NCI-H187 treated with DMSO at 0.1 percent for 48 hours (cell line): ENCODE measurements at regions not wholly inside any gene's neighbourhood (a gene's known extent, or its start where the extent isn't known, plus 50 kb on each side); places are given as distances from the start of the nearest gene placed in this dataset.
"Not testable (repeated sequence)": the region's sequence is repeated elsewhere in the genome, so short reads cannot be mapped to it uniquely, and the experiment has no call there.

ENCODE experiments used
- DNase-seq: peaks from one replicate; lab custom pipeline; 2025; lab: John Stamatoyannopoulos, UW

GRCh38 chr2:192615105-192615504 lies 420.4 kb upstream of the TMEFF2 start:
- no peak for DNase-seq

- no peak for DNase-seq
Measured at GRCh38 chr2:192604295-192604694, 409.6 kb upstream of the TMEFF2 start.

GRCh38 chr2:192598649-192599048 lies 403.9 kb upstream of the TMEFF2 start:
- DNase-seq, result not testable (repeated sequence)

GRCh38 chr2:192593561-192593960 lies 398.8 kb upstream of the TMEFF2 start:
- DNase-seq, result no peak

GRCh38 chr2:192591617-192592016 lies 396.9 kb upstream of the TMEFF2 start:
- no peak for DNase-seq

GRCh38 chr2:192585418-192585817 lies 390.7 kb upstream of the TMEFF2 start:
- DNase-seq, result no peak

GRCh38 chr2:192584976-192585375 lies 390.2 kb upstream of the TMEFF2 start:
- no peak for DNase-seq

GRCh38 chr2:192579965-192580700 lies 385.4 kb upstream of the TMEFF2 start:
- no peak for DNase-seq

GRCh38 chr2:192578780-192579179 lies 384.0 kb upstream of the TMEFF2 start:
- DNase-seq, result no peak

GRCh38 chr2:192577706-192578105 lies 383.0 kb upstream of the TMEFF2 start:
- no peak for DNase-seq

GRCh38 chr2:192574552-192574951 lies 379.8 kb upstream of the TMEFF2 start:
- DNase-seq, result no peak

- no peak for DNase-seq
Measured at GRCh38 chr2:192571636-192572035, 376.9 kb upstream of the TMEFF2 start.

GRCh38 chr2:192570788-192571187 lies 376.1 kb upstream of the TMEFF2 start:
- DNase-seq, result no peak

- DNase-seq, result no peak
Measured at GRCh38 chr2:192566863-192567262, 372.1 kb upstream of the TMEFF2 start.

GRCh38 chr2:192560326-192560725 lies 365.6 kb upstream of the TMEFF2 start:
- DNase-seq, result no peak

GRCh38 chr2:192559587-192559986 lies 364.9 kb upstream of the TMEFF2 start:
- no peak for DNase-seq

GRCh38 chr2:192558637-192559036 lies 363.9 kb upstream of the TMEFF2 start:
- DNase-seq, result no peak

GRCh38 chr2:192555740-192556139 lies 361.0 kb upstream of the TMEFF2 start:
- no peak for DNase-seq

- no peak for DNase-seq
Measured at GRCh38 chr2:192551760-192552159, 357.0 kb upstream of the TMEFF2 start.

GRCh38 chr2:192546565-192546964 lies 351.8 kb upstream of the TMEFF2 start:
- no peak for DNase-seq

- no peak for DNase-seq
Measured at GRCh38 chr2:192544371-192544955, 349.7 kb upstream of the TMEFF2 start.

- DNase-seq, result not testable (repeated sequence)
Measured at GRCh38 chr2:192542148-192543066, 347.7 kb upstream of the TMEFF2 start.

GRCh38 chr2:192539306-192539705 lies 344.6 kb upstream of the TMEFF2 start:
- DNase-seq, result no peak
